HG02642 (cell line): ENCODE measurements at regions not wholly inside any gene's neighbourhood (a gene's known extent, or its start where the extent isn't known, plus 50 kb on each side); places are given as distances from the start of the nearest gene placed in this dataset.

Experiments
- ATAC-seq: cut with Tn5 transposase; IDR thresholded peaks from one replicate; pipeline ENCODE4 v1.9.1; 2021; ENCODE audit warnings: mild to moderate bottlenecking; ENCODE audit not compliant: unreplicated experiment, poor library complexity

DNA sequence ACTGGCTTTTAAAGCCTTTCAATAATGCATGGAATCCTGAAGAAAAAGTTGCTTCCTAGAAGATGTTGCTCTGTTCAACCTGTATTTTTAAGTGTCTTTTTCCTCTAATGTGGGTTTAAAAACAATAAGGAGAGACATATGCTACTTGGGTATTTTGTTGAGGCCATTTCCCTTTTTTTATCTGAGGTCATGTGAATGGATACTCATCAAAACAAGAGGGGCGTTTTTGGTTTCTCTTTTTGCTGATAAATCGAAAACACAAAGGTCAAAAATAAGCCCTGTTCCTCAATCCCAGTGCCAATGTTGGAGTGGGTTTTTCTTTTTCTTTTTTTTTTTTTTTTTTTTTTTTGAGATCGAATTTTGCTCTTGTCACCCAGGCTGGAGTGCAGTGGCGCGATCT, 468.0 kb upstream of the RBFOX1 start:
- no peak for ATAC-seq

DNA sequence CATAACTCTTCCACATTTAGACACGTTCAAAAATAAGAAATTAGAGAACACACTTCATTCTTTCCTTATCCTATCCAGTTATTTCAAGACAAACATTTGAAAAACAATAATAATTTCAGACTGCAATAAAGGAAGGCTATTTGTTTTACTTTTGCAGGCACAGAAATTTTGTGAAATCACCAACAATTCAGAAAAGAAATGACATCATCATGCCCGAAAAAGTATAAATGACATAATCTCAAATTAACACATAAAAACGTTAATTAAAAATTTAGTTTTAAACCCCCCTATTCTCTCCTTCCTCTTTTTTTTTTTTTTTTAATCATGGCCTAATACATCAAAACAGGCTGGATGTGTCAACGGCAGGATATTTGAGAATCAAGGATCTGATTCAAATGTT, 468.4 kb upstream of the RBFOX1 start:
- ATAC-seq, result no peak

DNA sequence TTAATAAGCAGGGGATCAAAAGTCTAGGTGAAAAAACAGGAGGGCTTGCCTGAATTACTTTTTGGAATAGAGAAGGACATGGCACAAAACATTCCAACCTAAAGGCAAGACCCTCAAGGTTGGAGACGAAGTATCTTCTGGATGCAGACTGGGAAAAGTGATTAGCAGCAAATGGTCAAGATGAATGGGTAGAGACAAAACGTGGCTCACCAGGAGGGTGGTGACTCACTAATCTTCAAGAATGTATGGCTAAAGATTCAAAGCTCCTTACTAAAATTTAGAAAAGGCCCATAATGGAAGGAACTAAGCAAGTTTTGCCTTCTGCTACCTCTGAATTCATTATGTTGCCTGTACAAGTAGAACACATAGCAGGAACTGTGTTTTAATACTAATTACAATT, 469.5 kb upstream of the RBFOX1 start:
- no peak for ATAC-seq

DNA sequence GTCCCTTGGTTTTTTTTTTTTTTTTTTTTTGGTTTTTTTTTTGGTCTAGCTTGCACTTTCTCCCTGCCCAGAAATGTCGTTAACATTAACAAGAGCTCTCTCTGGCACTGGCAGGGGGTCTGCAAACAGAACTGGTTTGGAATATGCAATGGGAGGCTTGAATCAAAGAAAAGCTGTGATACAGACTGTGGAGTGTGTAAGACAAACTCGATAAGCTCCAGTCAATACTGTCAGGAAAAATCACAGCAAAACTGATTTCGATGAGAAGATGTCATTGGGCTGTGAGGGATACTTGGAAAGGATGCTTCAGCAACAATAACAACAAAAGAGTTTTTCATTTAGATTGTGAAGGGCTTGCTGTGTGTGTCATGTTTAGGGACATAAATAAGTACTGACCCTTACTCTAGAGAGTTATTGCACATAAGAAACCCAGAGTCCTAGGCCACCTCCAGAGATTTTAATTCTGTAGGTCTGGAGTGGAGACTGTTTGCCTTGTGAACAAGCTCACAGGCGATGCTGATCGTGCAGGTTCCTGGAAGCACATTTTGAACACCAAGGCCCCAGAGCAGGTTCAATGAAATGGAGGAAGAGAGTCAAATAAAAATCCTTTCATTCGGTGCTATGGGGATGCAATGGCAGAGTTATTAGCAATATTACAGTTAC, 470.7 kb upstream of the RBFOX1 start:
- no peak for ATAC-seq

DNA sequence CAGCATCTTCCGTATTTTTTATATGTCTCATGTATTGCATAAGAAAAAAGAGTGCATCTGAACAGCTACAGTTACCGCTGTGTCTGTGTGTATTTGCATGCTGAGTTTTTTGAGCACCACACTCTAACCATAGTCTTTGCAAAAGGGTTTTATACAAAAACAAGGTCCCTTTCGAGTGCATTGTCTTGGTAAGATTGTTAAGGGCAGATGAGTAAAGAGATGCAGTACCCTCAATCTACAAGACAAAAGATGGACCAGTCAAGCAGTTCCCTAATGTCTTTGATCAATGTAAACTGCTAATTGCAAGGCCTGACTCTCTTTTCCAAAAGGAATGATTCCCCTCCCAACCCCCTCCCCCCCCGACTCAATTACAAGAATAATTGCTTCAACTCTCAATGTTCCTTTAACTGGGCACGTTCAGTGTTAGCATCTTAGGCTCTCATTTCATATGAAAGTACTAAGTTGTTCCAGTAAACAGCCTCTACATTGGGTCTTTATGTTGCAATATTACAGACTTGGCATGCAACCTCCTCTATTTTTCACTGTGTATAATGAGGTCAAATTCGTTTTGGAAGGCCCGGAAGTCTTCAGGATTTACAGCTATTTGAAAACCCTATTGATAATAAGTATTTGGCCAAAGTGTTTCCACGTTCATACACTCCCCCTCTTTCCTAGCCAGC, 471.4 kb upstream of the RBFOX1 start:
- no peak for ATAC-seq

DNA sequence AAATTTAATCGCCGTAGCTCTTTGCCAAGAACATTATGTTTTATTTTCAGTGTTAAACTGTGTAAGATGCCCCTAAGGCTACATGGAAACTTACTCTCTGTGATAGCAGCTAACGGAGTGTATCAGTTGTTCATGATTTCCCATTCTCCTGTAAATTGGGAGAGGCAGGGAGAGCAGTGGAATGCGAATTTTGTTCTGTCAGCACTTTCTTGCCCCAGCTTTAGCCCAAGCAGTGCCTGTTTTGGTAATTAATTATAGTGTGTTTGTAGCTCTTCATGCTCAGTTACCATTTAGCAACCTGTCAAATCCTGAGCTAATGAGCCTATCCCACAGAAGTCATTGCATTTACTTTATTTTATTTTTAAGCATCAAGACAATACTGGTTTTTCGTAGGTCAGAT, 475.1 kb upstream of the RBFOX1 start:
- ATAC-seq, result no peak

DNA sequence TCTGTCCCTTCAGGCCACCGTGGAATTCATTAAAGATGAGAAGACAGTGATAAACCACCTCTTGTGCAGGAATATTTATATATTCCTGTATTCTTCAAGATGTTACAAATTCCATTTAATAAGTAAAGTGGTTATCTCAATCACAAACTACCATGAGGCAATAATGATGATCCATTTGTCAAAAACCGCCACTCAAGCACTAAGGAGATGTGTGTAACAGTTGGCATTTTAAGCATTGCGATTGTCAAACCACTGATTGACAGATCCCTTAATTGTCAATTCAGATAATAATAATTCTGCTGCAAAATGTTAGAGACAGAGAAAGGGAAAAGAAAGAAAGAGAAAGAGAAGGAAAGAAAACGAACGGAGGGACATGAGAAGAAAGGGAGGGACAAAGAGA, 476.1 kb upstream of the RBFOX1 start:
- ATAC-seq, result no peak

DNA sequence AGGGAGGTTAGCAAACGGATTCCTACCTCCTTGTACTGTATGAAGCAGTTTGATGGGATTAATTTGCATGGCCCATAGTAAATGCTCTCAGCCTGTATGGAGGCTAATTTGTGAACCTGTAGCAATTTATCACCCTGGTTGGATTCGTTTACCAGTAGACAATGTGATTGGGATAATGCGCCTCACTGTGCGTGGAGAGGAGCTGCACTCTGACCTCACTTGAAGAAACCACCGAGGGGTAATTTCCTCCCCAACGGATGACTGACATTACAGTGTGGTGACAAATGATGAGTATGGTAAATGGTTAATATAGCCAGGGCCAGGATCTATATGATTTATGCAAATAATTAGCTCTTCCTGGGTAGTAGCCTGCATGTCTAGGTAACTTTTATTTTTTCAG, 479.1 kb upstream of the RBFOX1 start:
- no peak for ATAC-seq

DNA sequence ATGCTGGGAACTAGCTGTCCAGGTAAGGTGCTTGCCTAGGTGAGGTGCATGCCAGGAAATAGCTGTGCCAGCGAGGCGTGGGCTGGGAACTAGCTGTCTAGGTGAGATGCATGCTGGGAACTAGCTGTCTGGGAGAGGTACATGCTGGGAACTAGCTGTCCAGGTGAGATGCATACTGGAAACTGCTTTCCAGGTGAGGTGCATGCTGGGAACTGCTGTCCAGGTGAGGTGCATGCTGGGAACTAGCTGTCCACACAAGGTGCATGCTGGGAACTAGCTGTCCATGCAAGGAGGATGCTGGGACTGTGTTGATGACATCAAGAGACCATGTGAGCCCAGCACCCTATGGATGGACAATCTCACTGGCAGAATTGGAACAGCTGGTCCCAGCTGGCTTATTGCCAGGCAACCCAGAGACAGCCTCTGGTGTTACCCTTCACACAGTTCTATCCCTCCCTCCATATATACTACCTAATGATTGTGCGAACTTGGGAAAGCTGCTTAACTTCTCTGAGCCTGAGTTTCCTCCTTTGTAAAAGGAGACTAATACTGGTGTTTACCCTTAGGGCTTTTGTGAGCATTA, 479.9 kb upstream of the RBFOX1 start:
- no peak for ATAC-seq

DNA sequence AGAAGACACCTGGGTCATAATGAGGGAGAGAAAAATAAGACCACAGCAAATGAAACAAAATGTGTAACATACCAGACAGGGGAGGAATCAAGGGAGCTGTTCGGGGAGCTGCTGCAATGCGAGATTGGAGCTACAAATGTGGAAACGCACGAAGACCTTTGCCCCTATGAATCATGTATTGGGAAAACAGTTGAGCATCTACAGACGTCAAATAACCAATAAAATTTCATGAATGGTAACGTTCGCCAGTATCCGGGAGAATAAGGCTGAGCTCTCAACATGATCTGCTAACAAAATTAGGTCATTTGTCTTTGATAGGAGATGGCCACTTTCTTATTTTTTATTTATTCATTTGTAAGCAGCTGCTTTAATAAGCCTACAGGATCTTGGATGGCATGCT, 486.2 kb upstream of the RBFOX1 start:
- no peak for ATAC-seq

DNA sequence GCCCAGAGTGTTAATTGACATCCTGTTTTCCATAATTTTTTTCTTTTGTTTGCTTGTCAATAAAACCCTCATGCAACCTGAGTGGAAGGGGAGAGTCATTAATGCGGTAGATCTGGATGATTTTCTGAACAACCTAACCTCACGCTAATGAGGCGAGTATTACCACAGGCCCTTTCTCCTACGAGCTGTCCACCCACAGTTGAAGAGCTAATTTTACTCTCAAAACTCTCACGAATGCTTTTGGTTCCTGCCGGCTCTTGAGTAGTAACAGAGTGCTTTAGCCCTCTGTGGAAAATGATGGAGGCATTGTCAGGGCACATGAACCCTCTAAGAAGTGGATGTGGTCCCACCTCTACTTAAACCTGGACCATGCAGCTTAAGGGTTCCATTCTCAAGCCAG, 491.3 kb upstream of the RBFOX1 start:
- ATAC-seq, result no peak

DNA sequence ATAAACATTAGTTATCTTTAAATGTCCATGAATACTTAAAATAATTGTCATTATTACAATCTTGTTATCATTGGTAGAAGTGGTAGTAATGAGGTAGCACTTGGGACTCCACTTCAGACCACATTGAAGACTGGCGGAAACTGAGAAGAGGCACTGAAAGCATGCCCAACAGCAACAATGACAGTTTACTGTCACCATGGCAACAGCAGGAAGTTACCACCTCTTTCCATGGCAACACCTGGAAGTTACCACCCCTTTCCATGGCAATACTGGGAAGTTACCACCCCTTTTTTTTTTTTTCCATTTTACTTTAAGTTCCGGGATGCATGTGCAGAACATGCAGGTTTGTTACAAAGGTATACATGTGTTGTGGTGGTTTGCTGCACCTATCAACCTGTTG, 494.9 kb upstream of the RBFOX1 start:
- no peak for ATAC-seq

DNA sequence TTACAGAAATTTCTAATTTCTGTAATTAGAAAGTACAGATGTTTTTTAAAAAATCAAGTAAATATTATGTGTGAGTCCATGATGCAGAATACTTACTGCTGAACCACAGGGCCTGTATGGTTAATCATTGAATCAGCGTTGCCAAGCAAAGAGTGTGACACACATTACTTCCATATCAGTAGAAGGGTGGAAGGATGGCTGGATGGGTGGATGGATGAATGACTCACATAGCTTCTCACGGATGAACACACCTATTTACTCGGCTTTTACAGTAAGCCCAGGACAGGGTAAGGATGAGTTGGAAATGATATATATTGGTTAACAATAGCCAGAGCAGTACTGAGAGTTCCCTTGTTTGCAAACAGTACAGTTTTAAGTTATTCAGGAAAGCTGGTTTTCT, 495.9 kb upstream of the RBFOX1 start:
- no peak for ATAC-seq

DNA sequence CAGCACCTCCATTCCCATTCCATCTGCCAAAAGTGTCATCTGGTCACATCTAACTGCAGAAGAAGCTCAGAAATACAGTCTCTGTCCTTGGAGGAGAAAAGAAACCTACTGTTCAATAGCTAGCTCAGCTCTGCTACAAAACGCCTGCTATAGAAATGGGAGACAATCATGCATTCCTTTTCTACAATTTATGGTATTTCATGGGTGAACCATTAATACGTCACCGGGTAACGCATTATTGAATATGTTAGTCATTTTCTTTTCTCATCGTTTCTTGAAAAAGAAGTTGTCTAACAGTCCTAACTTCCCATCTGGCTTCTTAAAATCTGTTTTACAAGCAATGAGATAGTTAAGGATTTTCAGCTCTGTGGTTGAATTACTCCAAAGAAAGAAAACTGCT, 496.7 kb upstream of the RBFOX1 start:
- no peak for ATAC-seq

DNA sequence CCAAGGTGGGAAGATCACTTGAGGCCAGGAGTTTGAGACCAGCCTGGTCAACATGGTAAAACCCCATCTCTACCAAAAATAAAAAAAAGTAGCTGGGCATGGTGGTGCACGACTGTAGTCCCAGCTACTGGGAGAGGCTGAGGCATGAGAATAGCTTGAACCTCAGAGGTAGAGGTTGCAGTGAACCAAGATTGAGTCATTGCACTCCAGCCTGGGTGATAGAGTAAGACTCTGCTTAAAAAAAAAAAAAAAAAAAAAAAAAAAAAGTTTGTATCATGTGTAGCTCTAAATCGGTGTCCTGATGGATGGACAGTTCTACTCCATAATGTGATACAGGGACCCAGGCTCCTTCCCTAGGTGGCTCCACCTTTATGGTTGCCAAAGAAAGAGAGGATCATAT, 497.1 kb upstream of the RBFOX1 start:
- no peak for ATAC-seq

DNA sequence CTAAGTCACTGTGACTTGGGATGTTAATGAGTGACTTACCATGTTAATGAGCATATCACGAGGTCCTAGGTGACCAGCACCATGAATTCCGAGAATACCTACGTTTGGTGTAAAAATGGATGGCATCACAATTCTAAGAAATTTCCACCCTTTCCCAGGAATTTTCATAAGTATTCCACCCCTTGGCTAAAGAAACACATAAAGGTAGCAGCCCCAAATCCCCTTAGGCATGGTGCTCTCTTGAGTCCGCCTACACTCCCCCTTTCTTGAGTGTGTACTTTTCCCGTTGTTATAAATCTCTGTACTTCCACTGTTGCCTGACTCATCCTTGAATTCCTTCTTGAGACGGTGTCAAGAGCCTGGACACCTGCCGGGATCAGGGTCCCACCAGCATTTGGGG, 504.0 kb upstream of the RBFOX1 start:
- ATAC-seq, result no peak

DNA sequence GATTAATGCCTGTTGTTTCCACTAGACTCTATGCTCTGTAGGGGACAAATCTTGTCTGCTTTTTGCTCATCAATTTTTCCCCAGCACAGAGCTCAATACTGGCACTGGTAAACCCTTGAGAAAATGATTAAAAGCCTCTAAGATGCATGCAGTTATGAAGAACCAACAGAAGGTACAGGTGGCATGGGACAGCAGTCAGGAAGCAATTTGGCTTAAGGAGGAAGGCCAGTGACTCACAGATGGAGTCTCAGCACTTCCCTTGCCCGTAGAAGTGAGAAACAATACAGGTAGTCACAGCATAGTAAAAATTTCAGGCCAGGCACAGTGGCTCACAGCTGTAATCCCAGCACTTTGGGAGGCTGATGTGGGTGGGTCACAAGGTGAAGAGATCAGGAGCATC, 504.7 kb upstream of the RBFOX1 start:
- no peak for ATAC-seq

DNA sequence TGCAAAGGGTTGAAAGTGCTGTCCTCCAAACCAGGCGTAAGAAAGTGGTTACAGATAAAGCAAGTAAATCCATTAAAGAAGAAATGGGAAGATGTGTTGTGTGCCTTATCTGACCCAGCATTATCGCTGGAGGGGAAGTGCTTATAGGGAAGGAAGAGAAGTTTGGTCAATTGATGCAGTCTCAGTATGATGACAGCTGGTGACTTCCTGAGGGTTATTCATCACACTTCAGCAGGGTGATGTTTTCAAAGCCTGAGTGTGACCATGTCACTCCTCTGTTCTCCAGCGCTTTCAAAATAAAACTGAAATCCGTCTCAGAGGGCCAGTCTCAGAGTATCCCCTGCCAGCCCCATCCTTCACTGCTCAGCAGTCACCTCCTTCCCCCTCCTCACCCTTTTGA, 505.4 kb upstream of the RBFOX1 start:
- no peak for ATAC-seq

DNA sequence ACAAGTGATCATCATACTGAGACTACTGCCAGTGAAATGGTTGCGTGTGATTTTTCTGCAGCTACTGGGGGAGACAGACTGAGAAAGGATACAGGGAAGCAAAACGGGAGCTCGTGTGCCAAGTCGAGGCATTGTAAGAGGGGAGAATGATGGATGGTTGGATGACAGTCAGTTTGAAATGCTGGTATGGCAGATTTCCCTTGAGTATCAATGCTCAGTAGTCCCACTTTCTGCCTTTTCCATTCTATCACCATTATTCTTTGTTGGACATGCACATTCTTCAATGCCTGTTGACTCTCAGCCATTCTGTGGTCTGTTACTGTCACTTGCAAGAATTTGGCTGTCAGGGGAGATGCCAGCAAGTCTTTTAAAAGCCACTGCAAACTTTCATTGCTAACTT, 510.6 kb upstream of the RBFOX1 start:
- no peak for ATAC-seq

DNA sequence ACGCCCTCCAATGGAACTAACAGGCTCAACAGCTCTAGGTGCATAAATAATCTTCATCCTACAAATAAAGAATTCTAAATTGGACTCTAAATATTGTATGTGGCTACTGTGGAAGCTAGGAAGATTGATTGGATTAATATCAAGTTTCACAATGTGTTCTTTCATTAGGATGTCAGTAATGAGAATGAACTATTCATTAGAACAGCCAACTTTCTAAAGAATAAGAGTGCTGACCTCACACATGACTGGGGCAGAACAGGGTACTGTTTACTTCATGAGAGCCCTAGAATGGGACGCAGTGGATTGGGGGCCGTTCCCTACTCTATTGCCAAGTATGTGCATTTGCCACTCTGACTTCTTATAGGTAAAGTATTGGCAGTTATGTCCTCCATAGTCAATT, 528.2 kb upstream of the RBFOX1 start:
- no peak for ATAC-seq

DNA sequence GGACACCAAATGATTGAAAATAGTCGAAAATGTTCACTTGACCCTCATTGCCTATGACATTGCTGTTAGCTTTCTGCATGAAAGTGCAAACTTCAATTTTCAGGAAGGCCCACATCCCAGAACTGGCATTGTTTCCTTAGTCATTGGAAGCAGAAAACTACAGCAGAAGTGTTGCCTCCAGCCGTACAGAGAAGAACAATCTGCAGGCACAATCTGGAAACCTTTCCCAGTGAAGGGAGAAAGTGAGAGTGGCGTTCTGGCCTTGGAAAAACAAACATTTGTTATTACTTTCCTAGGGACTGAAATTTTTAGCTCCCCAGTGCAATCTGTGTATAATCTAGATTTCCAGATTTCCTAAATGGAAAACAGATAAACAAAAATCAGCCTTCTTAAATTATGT, 529.5 kb upstream of the RBFOX1 start:
- no peak for ATAC-seq

DNA sequence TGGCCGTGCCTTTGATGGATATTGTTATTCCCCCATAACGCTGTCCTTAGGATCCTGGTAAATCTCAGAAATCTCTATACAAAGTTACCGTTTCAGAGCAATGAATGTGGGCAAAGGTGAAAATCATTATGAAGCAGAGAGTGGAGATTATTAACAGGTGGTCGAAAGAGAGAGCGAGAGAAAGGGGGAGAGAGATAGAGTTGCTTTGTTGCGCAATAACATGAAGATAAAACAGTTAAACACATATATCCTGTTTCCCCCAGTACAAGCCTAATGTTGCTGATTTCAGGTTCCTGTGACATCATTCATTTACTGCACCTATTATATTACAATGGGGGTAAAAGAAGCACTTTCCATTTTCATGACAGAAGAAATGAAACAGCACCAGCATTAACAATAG, 535.4 kb upstream of the RBFOX1 start:
- ATAC-seq, result no peak
